ENCODE measurements at regions not wholly inside any gene's neighbourhood (a gene's known extent, or its start where the extent isn't known, plus 50 kb on each side); places are given as distances from the start of the nearest gene placed in this dataset.

DNA sequence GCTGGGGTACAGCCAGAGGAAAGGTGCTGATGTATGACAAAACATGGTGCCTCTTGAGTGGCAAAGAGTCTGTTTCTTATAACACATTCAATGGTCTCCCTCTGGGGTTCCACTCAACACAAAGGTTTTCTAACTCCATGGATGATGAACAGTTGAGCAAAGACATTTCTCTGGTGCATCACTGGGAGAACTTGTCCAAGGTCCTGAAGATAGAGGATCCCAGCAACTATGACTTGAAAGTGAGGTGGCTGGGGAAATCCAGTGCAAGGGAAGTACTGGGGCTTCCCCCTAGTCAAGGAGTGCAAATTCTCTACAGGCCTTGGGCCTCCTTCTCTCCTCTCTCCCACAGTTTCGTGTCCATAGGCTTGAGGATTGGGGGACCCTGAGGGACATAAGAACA, 431.1 kb downstream of the WDR72 start:
- Mint-ChIP-seq H3K4me1 (no peaks in the 10 kb centered on the region), H3K36me3 (no peaks in the 10 kb centered on the region), H3K9me3 (peaks cover 0 to 4% of the 10 kb centered on the region in 2 donors), H3K4me3 (no peak overlapping the region), H3K27me3 (ENCODE audit: low read depth in 2 of 2) (no peaks in the 10 kb centered on the region), H3K27ac (no peak overlapping the region)
- WGBS (ENCODE audit: insufficient coverage): 55% methylated on average over 1 of the region's 1 CpG
- DNase-seq (no peak), ATAC-seq (no peak)
- Histone ChIP-seq H3K27me3 (ENCODE audit: control insufficient read depth, insufficient read depth, low read length) (no peaks in the 10 kb centered on the region), H3K36me3 (ENCODE audit: control insufficient read depth, insufficient read depth, low read length) (no peaks in the 10 kb centered on the region), H3K27ac (ENCODE audit: low read length) (no peak overlapping the region), H3K4me3 (ENCODE audit: low read length) (no peak overlapping the region), H3K9me3 (ENCODE audit: control insufficient read depth, insufficient read depth, low read length) (no peaks in the 10 kb centered on the region), H3K4me1 (ENCODE audit: control insufficient read depth, insufficient read depth, low read length) (no peaks in the 10 kb centered on the region)
- intact Hi-C loops (cut with micrococcal nuclease): no loop called here
- no peak for TF ChIP-seq CTCF (IDR thresholded peaks at IDR 0.05)

- ATAC-seq (no peak), DNase-seq (no peak)
- no peaks in the 10 kb centered on the region for H3K36me3 Mint-ChIP-seq
- no peaks in the 10 kb centered on the region for H3K36me3 ChIP-seq (ENCODE audit: control insufficient read depth, insufficient read depth, low read length)
- H3K4me3 ChIP-seq (ENCODE audit: low read length): no peak overlapping the region
- H3K27ac ChIP-seq (ENCODE audit: low read length): no peak overlapping the region
- H3K27ac Mint-ChIP-seq: no peak overlapping the region
- intact Hi-C loops (cut with micrococcal nuclease): no loop called here
- H3K9me3 Mint-ChIP-seq: peaks cover 0 to 3% of the 10 kb centered on the region in 2 donors
- H3K27me3 Mint-ChIP-seq (ENCODE audit: low read depth in 2 of 2): no peaks in the 10 kb centered on the region
- H3K4me1 ChIP-seq (ENCODE audit: control insufficient read depth, insufficient read depth, low read length): no peaks in the 10 kb centered on the region
- H3K4me3 Mint-ChIP-seq: no peak overlapping the region
- TF ChIP-seq CTCF (IDR thresholded peaks at IDR 0.05): no peak
- no peaks in the 10 kb centered on the region for H3K4me1 Mint-ChIP-seq
- no peaks in the 10 kb centered on the region for H3K27me3 ChIP-seq (ENCODE audit: control insufficient read depth, insufficient read depth, low read length)
- no peaks in the 10 kb centered on the region for H3K9me3 ChIP-seq (ENCODE audit: control insufficient read depth, insufficient read depth, low read length)
- 82% methylated on average over 7 of the region's 7 CpGs for WGBS (ENCODE audit: insufficient coverage)
These were observed 435.4 kb downstream of the WDR72 start for GRCh38 chr15:53324061-53324460.

GRCh38 chr15:53323191-53323590, 436.3 kb downstream of the WDR72 start:
- Histone ChIP-seq H3K9me3 (ENCODE audit: control insufficient read depth, insufficient read depth, low read length) (no peaks in the 10 kb centered on the region), H3K27ac (ENCODE audit: low read length) (no peak overlapping the region), H3K4me3 (ENCODE audit: low read length) (no peak overlapping the region), H3K27me3 (ENCODE audit: control insufficient read depth, insufficient read depth, low read length) (no peaks in the 10 kb centered on the region), H3K36me3 (ENCODE audit: control insufficient read depth, insufficient read depth, low read length) (no peaks in the 10 kb centered on the region), H3K4me1 (ENCODE audit: control insufficient read depth, insufficient read depth, low read length) (no peaks in the 10 kb centered on the region)
- WGBS (ENCODE audit: insufficient coverage): 68% methylated on average over 3 of the region's 3 CpGs
- Mint-ChIP-seq H3K27me3 (ENCODE audit: low read depth in 2 of 2) (no peaks in the 10 kb centered on the region), H3K4me1 (no peaks in the 10 kb centered on the region), H3K27ac (no peak overlapping the region), H3K9me3 (peaks cover 0 to 7% of the 10 kb centered on the region in 2 donors), H3K36me3 (no peaks in the 10 kb centered on the region), H3K4me3 (no peak overlapping the region)
- TF ChIP-seq CTCF (IDR thresholded peaks at IDR 0.05): no peak
- ATAC-seq (no peak), DNase-seq (no peak)
- intact Hi-C loops (cut with micrococcal nuclease): no loop called here

- no peak overlapping the region for H3K27ac ChIP-seq (ENCODE audit: low read length)
- Mint-ChIP-seq H3K4me3 (no peak overlapping the region), H3K36me3 (no peaks in the 10 kb centered on the region), H3K27me3 (ENCODE audit: low read depth in 2 of 2) (no peaks in the 10 kb centered on the region), H3K27ac (no peak overlapping the region), H3K9me3 (peaks cover 3 to 7% of the 10 kb centered on the region in 2 donors), H3K4me1 (no peaks in the 10 kb centered on the region)
- ATAC-seq (no peak), DNase-seq (no peak)
- no peaks in the 10 kb centered on the region for H3K36me3 ChIP-seq (ENCODE audit: control insufficient read depth, insufficient read depth, low read length)
- H3K9me3 ChIP-seq (ENCODE audit: control insufficient read depth, insufficient read depth, low read length): no peaks in the 10 kb centered on the region
- H3K4me3 ChIP-seq (ENCODE audit: low read length): no peak overlapping the region
- no peaks in the 10 kb centered on the region for H3K27me3 ChIP-seq (ENCODE audit: control insufficient read depth, insufficient read depth, low read length)
- intact Hi-C loops (cut with micrococcal nuclease): no loop called here
- 81% methylated on average over 5 of the region's 5 CpGs for WGBS (ENCODE audit: insufficient coverage)
- TF ChIP-seq CTCF (IDR thresholded peaks at IDR 0.05): no peak
- H3K4me1 ChIP-seq (ENCODE audit: control insufficient read depth, insufficient read depth, low read length): no peaks in the 10 kb centered on the region
These were observed 438.6 kb downstream of the WDR72 start for GRCh38 chr15:53320816-53321215.

All from natural killer cell (primary cell).